Thyroid gland (tissue), 4 donors: ENCODE measurements at regions not wholly inside any gene's neighbourhood (a gene's known extent, or its start where the extent isn't known, plus 50 kb on each side); places are given as distances from the start of the nearest gene placed in this dataset.

Source experiments
- CTCF ChIP-seq, 6 experiments: fragments of 200-600 bp in 3 of 6; fragments of 450-650 bp in 3 of 6; sonication (generic) in 3 of 6; IDR thresholded peaks; one replicate each; pipeline ENCODE4 v1.5.1; 2016 to 2019; ENCODE audit warnings: antibody characterized with exemption in 6 of 6, mild to moderate bottlenecking in 2 of 6, inconsistent platforms in 1 of 6, moderate library complexity in 1 of 6
- POLR2A ChIP-seq, 2 donors: fragments of 450-650 bp; IDR thresholded peaks; one replicate each; pipeline ENCODE4 v1.6.1; 2017; ENCODE audit warnings: antibody characterized with exemption in 2 of 2, mild to moderate bottlenecking in 2 of 2, moderate library complexity in 1 of 2

- TF ChIP-seq CTCF (IDR thresholded peaks at IDR 0.05) (no peak), POLR2A (IDR thresholded peaks at IDR 0.05) (no peak)
Observed at GRCh38 chr1:80248886-80249285, 1242.4 kb upstream of the ADGRL4 start.
